ENCODE measurements at regions not wholly inside any gene's neighbourhood (a gene's known extent, or its start where the extent isn't known, plus 50 kb on each side); places are given as distances from the start of the nearest gene placed in this dataset.

DNA sequence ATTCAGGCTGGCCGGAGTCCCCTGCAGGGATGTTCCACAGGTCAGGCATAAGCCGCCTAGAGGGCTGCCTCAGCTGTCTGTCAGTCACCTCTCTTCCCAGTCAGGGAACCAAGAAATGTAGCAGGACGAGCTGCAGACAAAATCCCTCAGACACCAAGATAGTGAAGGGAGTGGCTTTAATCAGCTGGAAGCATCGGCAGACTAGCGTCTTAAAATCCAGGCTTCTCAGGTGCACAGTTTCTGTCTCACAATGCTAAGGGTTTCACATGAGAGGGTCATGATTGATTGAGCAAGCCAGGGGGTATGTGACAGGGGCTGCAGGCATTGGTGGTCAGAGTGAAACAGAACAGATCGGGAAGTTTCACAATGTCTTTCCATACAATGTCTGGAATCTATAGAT is 247.2 kb downstream of the CDH10 start:
- intact Hi-C loops (cut with DNase I; ENCODE audit: low total_unique reads), result no loop called here
- Histone ChIP-seq H3K27me3 (no peaks in the 10 kb centered on the region), H3K27ac (no peak overlapping the region), H3K36me3 (no peaks in the 10 kb centered on the region), H3K9me3 (peaks cover 6 to 19% (median 15%) of the 10 kb centered on the region in 4 donors), H3K4me3 (no peak overlapping the region), H3K4me1 (no peaks in the 10 kb centered on the region)
- no peak for DNase-seq
- 70 to 84% (median 79%) methylated on average over 5 to 6 of the region's 6 CpGs for WGBS, 5 donors
- TF ChIP-seq POLR2AphosphoS5 (IDR thresholded peaks at IDR 0.05), result no peak
- TF ChIP-seq POLR2A (IDR thresholded peaks at IDR 0.05), result no peak
- TF ChIP-seq EP300 (IDR thresholded peaks at IDR 0.05), result no peak
- TF ChIP-seq, protein P1, sequence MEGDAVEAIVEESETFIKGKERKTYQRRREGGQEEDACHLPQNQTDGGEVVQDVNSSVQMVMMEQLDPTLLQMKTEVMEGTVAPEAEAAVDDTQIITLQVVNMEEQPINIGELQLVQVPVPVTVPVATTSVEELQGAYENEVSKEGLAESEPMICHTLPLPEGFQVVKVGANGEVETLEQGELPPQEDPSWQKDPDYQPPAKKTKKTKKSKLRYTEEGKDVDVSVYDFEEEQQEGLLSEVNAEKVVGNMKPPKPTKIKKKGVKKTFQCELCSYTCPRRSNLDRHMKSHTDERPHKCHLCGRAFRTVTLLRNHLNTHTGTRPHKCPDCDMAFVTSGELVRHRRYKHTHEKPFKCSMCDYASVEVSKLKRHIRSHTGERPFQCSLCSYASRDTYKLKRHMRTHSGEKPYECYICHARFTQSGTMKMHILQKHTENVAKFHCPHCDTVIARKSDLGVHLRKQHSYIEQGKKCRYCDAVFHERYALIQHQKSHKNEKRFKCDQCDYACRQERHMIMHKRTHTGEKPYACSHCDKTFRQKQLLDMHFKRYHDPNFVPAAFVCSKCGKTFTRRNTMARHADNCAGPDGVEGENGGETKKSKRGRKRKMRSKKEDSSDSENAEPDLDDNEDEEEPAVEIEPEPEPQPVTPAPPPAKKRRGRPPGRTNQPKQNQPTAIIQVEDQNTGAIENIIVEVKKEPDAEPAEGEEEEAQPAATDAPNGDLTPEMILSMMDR (IDR thresholded peaks at IDR 0.05), result no peak

DNA sequence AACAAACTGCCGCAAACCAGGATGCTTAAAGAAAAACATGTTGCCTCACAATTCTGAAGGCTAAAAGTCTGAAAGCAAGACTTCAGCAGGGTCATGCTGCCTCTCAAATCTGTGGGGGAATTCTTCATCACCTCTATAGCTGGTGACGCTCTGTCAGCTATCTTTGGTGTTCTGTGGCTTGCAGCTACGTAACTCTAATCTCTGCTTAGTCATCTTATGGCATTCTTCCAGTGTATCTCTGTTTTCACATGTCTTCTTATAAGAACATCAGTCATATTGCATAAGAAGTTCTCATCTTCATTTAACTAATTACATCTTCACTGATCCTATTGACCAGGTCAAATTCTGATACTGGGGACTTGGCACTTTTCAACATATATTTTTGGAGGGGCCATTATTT is 243.0 kb downstream of the CDH10 start:
- 33 to 41% (median 38%) methylated on average over 3 of the region's 3 CpGs for WGBS, 5 donors
- TF ChIP-seq, protein P1 (IDR thresholded peaks at IDR 0.05), result no peak

DNA sequence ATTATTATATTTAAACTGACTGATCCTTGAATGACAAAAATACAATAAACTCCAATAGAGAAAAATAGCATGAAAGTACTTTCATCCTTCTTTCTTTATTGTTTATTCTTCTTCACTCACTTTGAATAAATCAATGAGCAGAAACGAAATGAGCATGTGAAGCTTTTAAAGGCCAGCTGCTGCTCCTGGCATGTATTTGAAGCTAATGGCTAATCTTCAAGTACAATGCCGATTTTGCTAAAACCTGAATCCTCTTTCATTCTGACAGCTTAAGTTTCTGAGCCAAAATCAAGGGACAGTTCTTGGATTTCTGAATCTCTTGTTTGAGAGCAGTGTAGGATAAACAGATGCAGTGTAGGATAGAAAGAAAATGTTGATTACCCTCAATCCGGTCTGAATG is 237.3 kb downstream of the CDH10 start:
- no peak overlapping the region for H3K27ac ChIP-seq
- no peak for TF ChIP-seq EP300 (IDR thresholded peaks at IDR 0.05)
- no peak for TF ChIP-seq POLR2AphosphoS5 (IDR thresholded peaks at IDR 0.05)
- no peak for TF ChIP-seq POLR2A (IDR thresholded peaks at IDR 0.05)
- TF ChIP-seq, protein P1 (IDR thresholded peaks at IDR 0.05), result no peak
- no peaks in the 10 kb centered on the region for H3K9me3 ChIP-seq
- H3K27me3 ChIP-seq, result no peaks in the 10 kb centered on the region
- no peaks in the 10 kb centered on the region for H3K4me1 ChIP-seq
- intact Hi-C loops (cut with DNase I; ENCODE audit: low total_unique reads), result no loop called here
- H3K4me3 ChIP-seq, result no peak overlapping the region
- H3K36me3 ChIP-seq, result no peaks in the 10 kb centered on the region
- DNase-seq, result peak in 1 of 2 donors; percentile 16
- WGBS, 5 donors, result 41 to 50% (median 46%) methylated on average over 3 of the region's 3 CpGs

More for the DNA sequence above, 243.0 kb downstream of the CDH10 start:
- H3K4me1 ChIP-seq, result no peaks in the 10 kb centered on the region
- no peak overlapping the region for H3K27ac ChIP-seq
- no peak for DNase-seq
- H3K9me3 ChIP-seq, result peaks cover 6 to 19% (median 15%) of the 10 kb centered on the region in 4 donors
- intact Hi-C loops (cut with DNase I; ENCODE audit: low total_unique reads), result no loop called here
- no peak overlapping the region for H3K4me3 ChIP-seq
- H3K36me3 ChIP-seq, result no peaks in the 10 kb centered on the region
- no peaks in the 10 kb centered on the region for H3K27me3 ChIP-seq

DNA sequence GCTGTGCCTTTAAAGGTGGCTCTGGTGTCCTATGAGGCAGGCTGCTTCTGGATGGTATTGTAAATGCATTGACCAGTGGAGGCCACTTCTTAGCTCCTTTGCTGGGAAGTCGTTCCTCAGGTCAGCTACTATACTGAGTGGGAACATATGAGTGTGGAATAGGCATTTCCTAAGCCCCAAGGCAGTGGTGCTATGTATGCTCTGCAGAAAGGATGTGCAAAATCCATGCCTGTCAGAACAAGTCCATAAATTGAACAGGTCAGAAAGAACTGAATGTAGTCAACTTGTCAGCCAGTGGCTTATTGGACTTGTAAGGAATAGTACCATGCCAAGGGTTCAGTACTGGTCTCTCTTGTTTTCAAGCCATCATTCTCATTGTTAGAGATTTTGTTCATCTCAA is 216.4 kb downstream of the CDH10 start:
- H3K27ac ChIP-seq, result no peak overlapping the region
- no peaks in the 10 kb centered on the region for H3K4me1 ChIP-seq
- intact Hi-C loops (cut with DNase I; ENCODE audit: low total_unique reads), result no loop called here
- WGBS, 5 donors, result 32 to 56% (median 47%) methylated on average over 1 of the region's 1 CpG
- H3K27me3 ChIP-seq, result no peaks in the 10 kb centered on the region
- no peaks in the 10 kb centered on the region for H3K9me3 ChIP-seq
- no peak overlapping the region for H3K4me3 ChIP-seq
- H3K36me3 ChIP-seq, result no peaks in the 10 kb centered on the region
- no peak for DNase-seq
- TF ChIP-seq, protein P1 (IDR thresholded peaks at IDR 0.05), result no peak
- TF ChIP-seq POLR2A (IDR thresholded peaks at IDR 0.05) (no peak), POLR2AphosphoS5 (IDR thresholded peaks at IDR 0.05) (no peak), EP300 (IDR thresholded peaks at IDR 0.05) (no peak)
